HUES64 (cell line): ENCODE measurements at regions not wholly inside any gene's neighbourhood (a gene's known extent, or its start where the extent isn't known, plus 50 kb on each side); places are given as distances from the start of the nearest gene placed in this dataset.

Source experiments
- H3K27ac ChIP-seq: 2 replicates; pipeline ENCODE4 v1.7.0; 2013; ENCODE audit warnings: low read depth, low read length, inconsistent platforms
- H3K27me3 ChIP-seq: 2 replicates; pipeline ENCODE4 v1.6.1; 2013; ENCODE audit warnings: mild to moderate bottlenecking, low read length; ENCODE audit not compliant: insufficient read depth
- H3K36me3 ChIP-seq: 2 replicates; pipeline ENCODE4 v1.6.1; 2013; ENCODE audit warnings: mild to moderate bottlenecking, low read length; ENCODE audit not compliant: insufficient read depth
- H3K4me1 ChIP-seq: 2 replicates; pipeline ENCODE4 v1.6.1; 2013; ENCODE audit warnings: mild to moderate bottlenecking, low read length, moderate library complexity; ENCODE audit not compliant: insufficient read depth
- H3K4me3 ChIP-seq: 2 replicates; pipeline ENCODE4 v1.5.1; 2013; ENCODE audit warnings: mild to moderate bottlenecking, low read length, moderate library complexity
- H3K9ac ChIP-seq: 2 replicates; pipeline ENCODE4 v1.6.1; 2013; ENCODE audit warnings: mild to moderate bottlenecking, low read depth, low read length
- H3K9me3 ChIP-seq: 2 replicates; pipeline ENCODE4 v1.6.1; 2013; ENCODE audit warnings: low read depth, low read length; ENCODE audit not compliant: insufficient read depth
- WGBS: fragments of 150-250, 120-280 bp; methylation state at CpG from one replicate; pipeline ENCODE4 v1.1.7; 2013; ENCODE audit warnings: missing lambda C conversion rate; 5-methylcytosine and 5-hydroxymethylcytosine counted together

DNA sequence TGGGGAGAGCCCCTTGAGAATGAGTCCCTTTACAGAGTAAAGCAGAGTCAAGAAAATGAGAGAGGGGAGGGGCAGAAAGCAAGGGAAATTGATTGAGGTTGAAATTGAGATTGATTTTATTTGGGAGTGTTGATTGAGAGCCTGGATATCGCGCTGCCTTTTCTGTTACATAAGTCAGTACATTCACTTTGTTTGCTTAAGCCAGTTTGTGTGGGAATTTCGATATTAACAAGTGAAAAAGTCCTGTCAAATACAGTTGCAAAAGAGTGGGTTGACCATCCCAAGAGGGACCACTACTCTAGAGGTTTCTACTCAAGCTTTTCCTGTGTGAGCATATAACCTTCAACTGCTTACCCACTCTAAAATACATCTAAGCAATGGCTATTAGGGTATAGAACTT is 331.4 kb upstream of the AZI2 start:
- 90% methylated on average over 3 of the region's 3 CpGs for WGBS
- H3K4me1 ChIP-seq: peaks cover 11% of the 10 kb centered on the region
- H3K9me3 ChIP-seq: no peaks in the 10 kb centered on the region
- no peak overlapping the region for H3K9ac ChIP-seq
- no peaks in the 10 kb centered on the region for H3K36me3 ChIP-seq
- no peaks in the 10 kb centered on the region for H3K27me3 ChIP-seq
- H3K4me3 ChIP-seq: no peak overlapping the region
- H3K27ac ChIP-seq: no peak overlapping the region

DNA sequence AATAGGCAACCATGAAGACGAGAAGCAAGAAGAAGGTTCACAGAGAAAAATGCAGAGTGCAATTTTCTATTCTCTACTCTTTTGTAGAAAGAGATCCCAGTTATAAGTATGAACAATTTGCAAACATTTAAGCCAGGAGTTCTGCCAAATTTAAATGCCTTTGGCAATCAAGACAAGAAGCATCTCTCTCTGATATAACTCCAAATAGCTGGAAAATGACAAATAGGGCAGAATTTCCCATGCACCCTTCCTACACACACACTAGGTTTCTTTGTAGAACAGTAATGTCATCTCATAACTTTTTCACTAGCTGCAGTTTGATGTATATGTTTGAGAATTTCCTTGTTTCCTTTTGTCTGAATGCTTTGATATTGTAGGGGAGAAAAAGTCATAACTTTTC is 333.5 kb upstream of the AZI2 start:
- no peak overlapping the region for H3K27ac ChIP-seq
- H3K4me1 ChIP-seq: peaks cover 11% of the 10 kb centered on the region
- no peaks in the 10 kb centered on the region for H3K36me3 ChIP-seq
- no peaks in the 10 kb centered on the region for H3K9me3 ChIP-seq
- 100% methylated on average over 1 of the region's 1 CpG for WGBS
- H3K27me3 ChIP-seq: no peaks in the 10 kb centered on the region
- no peak overlapping the region for H3K4me3 ChIP-seq
- no peak overlapping the region for H3K9ac ChIP-seq

DNA sequence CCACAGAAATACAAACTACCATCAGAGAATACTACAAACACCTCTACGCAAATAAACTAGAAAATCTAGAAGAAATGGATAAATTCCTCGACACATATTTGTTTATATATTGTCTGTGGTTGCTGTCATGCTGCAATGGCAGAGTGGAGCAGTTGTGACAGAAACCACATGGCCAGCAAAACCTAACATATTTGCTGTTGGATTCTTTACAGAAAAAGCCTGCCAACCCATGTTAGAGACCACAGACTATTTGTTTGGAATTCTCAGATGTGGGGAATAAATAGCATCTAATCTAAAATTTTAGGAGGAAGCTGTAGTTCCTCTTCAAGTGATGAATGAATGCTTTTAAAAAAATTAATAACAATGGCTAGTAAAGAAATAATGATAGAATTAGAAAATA is 341.6 kb upstream of the AZI2 start:
- no peaks in the 10 kb centered on the region for H3K4me1 ChIP-seq
- H3K36me3 ChIP-seq: no peaks in the 10 kb centered on the region
- H3K27ac ChIP-seq: no peak overlapping the region
- WGBS: 100% methylated on average over 1 of the region's 2 CpGs
- H3K27me3 ChIP-seq: no peaks in the 10 kb centered on the region
- H3K9ac ChIP-seq: no peak overlapping the region
- H3K9me3 ChIP-seq: no peaks in the 10 kb centered on the region
- H3K4me3 ChIP-seq: no peak overlapping the region

DNA sequence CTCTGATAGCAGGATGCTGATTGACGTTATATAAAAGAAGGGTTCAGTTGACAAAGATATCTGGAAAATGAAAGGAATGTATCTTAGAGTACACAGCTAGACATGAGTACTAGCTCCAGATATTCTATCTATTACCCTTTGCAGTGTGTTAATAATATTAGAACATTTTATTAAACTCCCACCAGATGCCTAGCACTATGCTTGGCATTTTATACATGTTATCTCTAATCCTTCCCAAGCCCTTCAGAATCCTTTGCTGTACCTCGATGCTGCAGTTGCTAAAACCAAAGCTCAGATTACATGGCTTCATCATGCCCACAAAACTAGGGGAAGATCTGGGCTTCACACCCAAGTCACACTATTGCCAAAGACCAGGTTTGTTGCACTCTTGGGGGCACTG is 350.1 kb upstream of the AZI2 start:
- Histone ChIP-seq H3K27me3 (no peaks in the 10 kb centered on the region), H3K9me3 (no peaks in the 10 kb centered on the region), H3K4me1 (peaks cover 4% of the 10 kb centered on the region; the same call in 1 of the 2 replicates), H3K9ac (no peak overlapping the region), H3K27ac (no peak overlapping the region), H3K36me3 (no peaks in the 10 kb centered on the region), H3K4me3 (no peak overlapping the region)
- WGBS: 88% methylated on average over 2 of the region's 2 CpGs

DNA sequence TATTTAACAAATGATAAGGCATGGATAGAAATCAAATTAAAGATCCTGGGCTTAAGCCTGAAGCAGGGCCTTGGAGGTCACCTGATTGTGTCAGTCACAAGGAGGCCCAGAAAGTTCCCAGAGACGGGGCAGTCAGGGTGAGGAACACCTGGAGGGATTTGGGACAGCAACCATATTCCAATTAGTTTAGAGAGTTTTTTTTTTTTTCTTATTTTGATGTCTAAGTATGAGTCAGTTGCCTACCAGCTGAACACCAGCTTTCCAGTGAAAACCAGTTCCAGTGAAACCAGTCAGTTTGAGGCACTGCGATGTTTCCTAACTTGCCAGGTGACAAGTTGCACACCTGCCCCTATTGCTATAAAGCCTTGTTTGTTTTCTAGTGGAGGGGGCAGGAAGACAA is 350.7 kb upstream of the AZI2 start:
- peaks cover 8% of the 10 kb centered on the region; the same call in 1 of the 2 replicates for H3K4me1 ChIP-seq
- WGBS: 95% methylated on average over 2 of the region's 2 CpGs
- no peak overlapping the region for H3K27ac ChIP-seq
- H3K4me3 ChIP-seq: no peak overlapping the region
- no peak overlapping the region for H3K9ac ChIP-seq
- no peaks in the 10 kb centered on the region for H3K27me3 ChIP-seq
- H3K36me3 ChIP-seq: no peaks in the 10 kb centered on the region
- no peaks in the 10 kb centered on the region for H3K9me3 ChIP-seq

DNA sequence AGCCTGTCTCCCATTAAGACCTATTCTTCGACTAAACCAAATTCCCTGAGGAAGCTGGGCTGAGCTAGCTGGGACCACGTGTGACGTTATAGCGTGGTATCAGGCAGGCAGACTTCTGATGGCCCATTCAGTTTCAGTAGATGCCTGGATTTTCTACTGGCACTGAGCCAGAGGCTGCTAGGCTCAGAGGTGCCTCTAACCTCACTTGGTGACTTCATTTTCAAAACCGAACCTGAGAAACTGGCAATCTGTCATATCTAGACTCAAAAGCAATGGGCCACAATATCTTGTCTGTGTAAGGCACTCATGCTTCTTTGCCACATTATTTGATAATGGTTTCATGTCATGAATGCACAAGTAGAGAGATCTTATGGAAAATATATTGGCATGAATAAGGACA is 352.1 kb upstream of the AZI2 start:
- WGBS: 96% methylated on average over 5 of the region's 5 CpGs
- no peak overlapping the region for H3K27ac ChIP-seq
- H3K4me1 ChIP-seq: peaks cover 8% of the 10 kb centered on the region; the same call in 1 of the 2 replicates
- no peak overlapping the region for H3K9ac ChIP-seq
- H3K9me3 ChIP-seq: no peaks in the 10 kb centered on the region
- H3K27me3 ChIP-seq: no peaks in the 10 kb centered on the region
- H3K36me3 ChIP-seq: no peaks in the 10 kb centered on the region
- no peak overlapping the region for H3K4me3 ChIP-seq

DNA sequence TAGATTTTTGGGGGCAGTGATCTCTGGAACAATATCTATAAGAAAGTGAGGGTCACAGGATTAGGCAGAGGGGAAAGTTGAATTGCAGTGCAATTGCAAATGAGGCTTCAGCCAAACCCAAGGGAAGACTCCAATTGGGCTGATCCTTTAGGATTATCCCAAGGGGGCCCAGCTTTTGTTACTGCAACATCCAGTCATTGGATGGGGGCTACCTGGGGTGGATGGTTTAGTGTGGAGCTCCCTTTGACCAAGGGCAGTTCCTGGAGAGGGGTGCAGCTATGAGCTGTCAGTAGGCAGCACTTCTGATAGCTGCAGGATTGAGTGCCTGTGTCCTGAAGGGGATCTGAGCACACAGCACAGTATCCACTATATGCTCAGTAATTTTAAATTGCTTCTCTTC is 355.2 kb upstream of the AZI2 start:
- H3K36me3 ChIP-seq: no peaks in the 10 kb centered on the region
- no peak overlapping the region for H3K4me3 ChIP-seq
- peaks cover 5% of the 10 kb centered on the region; the same call in 1 of the 2 replicates for H3K4me1 ChIP-seq
- no peak overlapping the region for H3K9ac ChIP-seq
- no peaks in the 10 kb centered on the region for H3K27me3 ChIP-seq
- no peak overlapping the region for H3K27ac ChIP-seq
- H3K9me3 ChIP-seq: no peaks in the 10 kb centered on the region

DNA sequence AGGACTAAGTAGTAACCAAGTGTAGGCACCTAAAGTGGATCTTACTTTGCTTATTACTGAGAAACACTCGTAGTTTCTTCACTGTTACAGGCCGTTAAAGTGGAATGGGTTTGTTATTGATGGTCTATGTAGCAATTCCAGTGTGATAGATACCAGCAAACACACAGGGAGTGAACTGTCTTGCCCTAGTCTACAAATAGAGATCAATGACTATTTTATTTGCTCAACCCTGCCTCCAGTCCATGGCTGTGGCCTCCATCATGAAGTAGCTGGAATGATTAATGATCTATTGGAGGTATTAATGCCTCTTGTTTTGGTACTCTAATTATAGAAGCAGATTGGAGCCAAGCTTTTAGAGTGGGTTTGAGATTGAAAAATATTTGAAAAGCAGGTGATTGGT is 362.7 kb upstream of the AZI2 start:
- Histone ChIP-seq H3K27ac (no peak overlapping the region), H3K4me3 (no peak overlapping the region), H3K36me3 (no peaks in the 10 kb centered on the region), H3K4me1 (no peaks in the 10 kb centered on the region), H3K27me3 (no peaks in the 10 kb centered on the region), H3K9me3 (no peaks in the 10 kb centered on the region), H3K9ac (no peak overlapping the region)
- 95% methylated on average over 2 of the region's 2 CpGs for WGBS

DNA sequence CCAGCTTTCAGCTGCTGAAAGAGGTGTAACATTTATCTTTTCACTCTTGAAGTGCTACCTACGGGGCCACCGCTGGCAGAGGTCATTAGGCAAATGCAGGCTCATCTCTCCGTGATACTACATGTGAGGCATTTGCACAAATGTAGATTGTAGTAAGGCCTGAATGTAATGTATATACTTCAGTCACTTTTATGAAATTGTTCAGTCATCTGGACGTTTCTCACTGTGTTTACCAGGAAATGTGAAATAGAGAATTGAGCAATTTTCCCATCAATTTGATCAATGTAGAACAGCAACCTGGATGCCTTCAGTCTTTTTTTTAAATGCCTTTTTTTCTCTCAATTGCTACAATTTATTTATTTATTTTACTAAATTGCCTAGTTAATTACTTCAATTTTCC is 368.3 kb upstream of the AZI2 start:
- Histone ChIP-seq H3K9ac (no peak overlapping the region), H3K27me3 (no peaks in the 10 kb centered on the region), H3K36me3 (no peaks in the 10 kb centered on the region), H3K27ac (no peak overlapping the region), H3K4me1 (no peaks in the 10 kb centered on the region), H3K4me3 (no peak overlapping the region), H3K9me3 (no peaks in the 10 kb centered on the region)
- WGBS: 92% methylated on average over 4 of the region's 4 CpGs

DNA sequence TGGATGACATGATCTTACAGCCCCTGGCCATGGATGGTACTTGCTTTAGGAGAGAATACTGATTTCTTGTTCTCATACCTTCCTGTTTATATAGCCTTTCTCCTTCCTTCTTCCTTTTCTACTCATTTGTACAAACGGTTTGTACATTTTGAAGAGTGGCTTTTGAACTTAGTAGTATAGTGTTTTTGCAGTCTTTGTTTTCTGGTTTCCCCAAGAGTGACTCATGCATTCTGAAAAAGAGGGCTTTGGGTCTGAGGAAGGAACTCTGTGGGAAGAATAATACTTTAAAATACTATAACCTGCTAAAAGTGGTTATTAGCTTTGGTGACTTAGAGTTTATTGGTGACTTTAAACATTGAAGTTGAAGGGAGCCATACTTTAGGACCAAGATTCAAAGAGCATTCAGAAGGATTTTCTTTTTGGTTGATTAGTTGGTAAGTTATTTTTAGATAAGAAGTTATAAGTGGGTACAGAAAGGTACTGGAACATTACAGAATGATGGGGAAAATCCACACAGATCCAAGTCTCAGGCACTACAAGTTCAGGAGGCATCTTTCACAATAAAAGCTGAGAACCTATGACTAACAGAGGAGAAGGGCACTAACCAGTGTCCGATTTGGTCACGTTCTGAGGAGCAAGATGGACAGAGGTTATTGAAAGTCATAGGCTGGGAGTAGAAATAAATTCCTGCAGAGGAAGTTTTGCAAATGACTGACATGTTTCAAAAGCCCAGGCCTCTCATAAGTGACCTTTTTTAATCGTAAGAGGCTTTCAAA is 369.6 kb upstream of the AZI2 start:
- no peak overlapping the region for H3K9ac ChIP-seq
- no peaks in the 10 kb centered on the region for H3K9me3 ChIP-seq
- H3K27me3 ChIP-seq: no peaks in the 10 kb centered on the region
- WGBS: 96% methylated on average over 4 of the region's 4 CpGs
- H3K4me3 ChIP-seq: no peak overlapping the region
- no peaks in the 10 kb centered on the region for H3K36me3 ChIP-seq
- H3K27ac ChIP-seq: no peak overlapping the region
- no peaks in the 10 kb centered on the region for H3K4me1 ChIP-seq

DNA sequence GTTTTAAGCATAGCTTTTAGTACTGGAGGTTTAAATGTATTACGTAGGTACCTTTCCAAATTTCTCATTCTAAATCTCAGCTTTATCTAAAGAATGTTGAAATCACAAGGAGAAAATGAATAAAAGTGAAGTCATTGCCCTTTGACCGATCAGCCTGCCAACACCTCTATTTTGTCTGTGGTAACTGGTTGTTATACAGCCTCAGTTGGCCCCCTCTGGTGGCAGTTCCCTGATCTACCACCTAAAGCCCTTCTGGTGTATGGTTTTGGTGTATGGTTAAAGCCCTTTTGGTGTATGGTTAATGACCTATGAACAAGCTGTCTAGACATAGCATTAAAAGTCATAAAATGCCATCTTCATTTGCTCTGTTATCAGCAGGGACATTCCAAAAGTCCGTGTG is 378.2 kb upstream of the AZI2 start:
- no peaks in the 10 kb centered on the region for H3K9me3 ChIP-seq
- H3K9ac ChIP-seq: no peak overlapping the region
- no peak overlapping the region for H3K4me3 ChIP-seq
- no peaks in the 10 kb centered on the region for H3K36me3 ChIP-seq
- H3K27ac ChIP-seq: no peak overlapping the region
- WGBS: 35% methylated on average over 2 of the region's 3 CpGs
- H3K27me3 ChIP-seq: no peaks in the 10 kb centered on the region
- H3K4me1 ChIP-seq: no peaks in the 10 kb centered on the region

DNA sequence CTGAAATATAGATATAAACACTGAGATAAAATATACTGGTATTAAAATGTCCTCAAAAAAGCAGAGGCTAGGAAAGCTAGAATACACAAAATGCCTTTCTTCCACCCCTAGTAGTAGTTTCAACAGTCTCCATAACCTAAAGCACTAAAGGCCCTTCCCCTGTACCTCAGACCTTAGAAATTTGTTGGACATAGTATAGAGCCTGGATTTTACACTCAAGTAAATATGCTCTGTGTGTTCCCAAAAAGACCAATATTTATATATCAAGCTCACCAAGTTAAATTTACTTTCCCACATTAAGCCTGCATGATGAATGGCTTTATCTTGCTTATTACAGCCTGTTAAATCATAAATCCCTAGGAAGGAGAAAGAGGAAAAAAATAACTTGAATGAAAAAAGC is 378.7 kb upstream of the AZI2 start:
- H3K9ac ChIP-seq: no peak overlapping the region
- no peaks in the 10 kb centered on the region for H3K4me1 ChIP-seq
- H3K27me3 ChIP-seq: no peaks in the 10 kb centered on the region
- no peak overlapping the region for H3K27ac ChIP-seq
- H3K4me3 ChIP-seq: no peak overlapping the region
- no peaks in the 10 kb centered on the region for H3K9me3 ChIP-seq
- H3K36me3 ChIP-seq: no peaks in the 10 kb centered on the region
